ENCODE measurements at regions not wholly inside any gene's neighbourhood (a gene's known extent, or its start where the extent isn't known, plus 50 kb on each side); places are given as distances from the start of the nearest gene placed in this dataset.

DNA sequence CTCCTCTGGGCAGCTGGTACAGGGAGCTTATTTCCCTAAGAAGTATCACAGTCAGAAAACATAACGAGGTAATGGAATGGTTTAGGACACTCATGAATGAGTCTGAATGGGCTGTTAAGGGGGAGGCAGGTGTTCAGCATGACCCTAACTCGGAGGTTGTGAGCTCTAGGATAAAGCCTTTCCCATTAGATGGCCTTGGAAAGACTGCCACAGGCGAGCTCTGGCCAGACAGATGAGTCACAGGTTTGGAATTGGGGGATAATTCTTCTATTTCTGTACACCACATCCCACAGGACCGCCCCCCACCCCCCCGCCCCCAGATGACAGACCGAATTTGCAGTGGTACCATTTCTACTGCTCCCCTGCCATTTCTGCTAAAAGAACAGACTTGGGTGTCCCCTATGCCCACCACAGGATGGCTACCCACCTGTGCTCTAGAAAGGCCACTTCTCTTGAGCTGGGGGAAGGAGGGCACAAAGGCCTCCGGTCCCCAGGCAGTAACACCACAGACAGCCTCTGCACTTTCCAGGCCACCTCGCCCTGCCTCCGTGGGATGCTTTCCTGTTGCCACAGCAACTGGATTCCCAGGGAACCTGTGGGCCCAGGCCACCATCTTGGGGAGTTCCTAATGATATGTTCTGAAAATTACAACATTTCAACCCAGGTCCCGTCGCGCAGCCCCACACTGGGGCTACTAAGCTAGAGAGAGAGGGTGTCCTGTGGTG is 76.7 kb downstream of the TRIM29 start:
- TF ChIP-seq CTCF (conservative IDR thresholded peaks at IDR 0.05), result no peak
- Mint-ChIP-seq H3K4me1 (peaks cover 30% of the 10 kb centered on the region), H3K9me3 (no peaks in the 10 kb centered on the region), H3K27me3 (ENCODE audit: low read depth) (peaks cover 12% of the 10 kb centered on the region), H3K4me3 (no peak overlapping the region), H3K27ac (ENCODE audit: unreplicated experiment) (peak overlapping the region; percentile 84), H3K36me3 (ENCODE audit: low read depth) (no peaks in the 10 kb centered on the region)
- no peak for DNase-seq (ENCODE audit: low read depth, low spot score)

DNA sequence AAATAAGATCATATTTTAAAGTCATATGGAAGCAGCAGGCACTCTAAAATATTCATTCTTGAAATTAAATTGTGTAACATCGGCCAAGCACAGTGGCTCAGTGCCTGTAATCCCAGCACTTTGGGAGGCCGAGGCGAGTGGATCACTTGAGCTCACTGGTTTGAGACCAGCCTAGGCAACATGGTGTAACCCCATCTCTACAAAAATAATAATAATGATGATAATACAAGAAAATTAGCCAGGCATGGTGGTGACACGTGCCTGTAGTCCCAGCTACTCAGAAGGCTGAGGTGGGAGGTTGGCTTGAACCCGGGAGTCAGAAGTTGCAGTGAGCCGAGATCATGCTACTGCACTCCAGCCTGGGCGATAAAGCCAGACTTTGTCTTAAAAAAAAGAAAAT is 77.4 kb downstream of the TRIM29 start:
- no peak for DNase-seq (ENCODE audit: low read depth, low spot score)
- Mint-ChIP-seq H3K4me1 (peaks cover 37% of the 10 kb centered on the region), H3K27ac (ENCODE audit: unreplicated experiment) (no peak overlapping the region), H3K36me3 (ENCODE audit: low read depth) (no peaks in the 10 kb centered on the region), H3K9me3 (no peaks in the 10 kb centered on the region), H3K4me3 (no peak overlapping the region), H3K27me3 (ENCODE audit: low read depth) (peaks cover 10% of the 10 kb centered on the region)
- no peak for TF ChIP-seq CTCF (conservative IDR thresholded peaks at IDR 0.05)

DNA sequence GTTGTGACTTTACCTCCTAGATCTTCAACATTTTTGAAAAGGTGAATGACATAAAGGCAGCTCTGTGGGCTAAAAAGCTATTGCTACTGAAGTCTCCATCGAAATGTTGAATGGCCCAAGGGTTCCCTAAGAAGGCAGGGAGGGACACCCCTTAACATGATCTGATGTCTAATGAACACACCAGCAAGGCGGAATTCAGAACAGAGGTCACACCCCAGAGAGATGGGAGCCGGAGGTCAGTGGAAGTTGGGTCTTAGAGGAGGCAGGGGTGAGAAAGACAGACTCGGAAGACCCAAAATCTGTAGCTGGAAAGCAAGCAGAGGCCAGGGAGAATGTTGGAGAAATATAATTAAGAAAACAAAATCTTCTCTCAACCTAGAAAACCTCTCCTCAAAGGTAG is 79.0 kb downstream of the TRIM29 start:
- Mint-ChIP-seq H3K4me3 (no peak overlapping the region), H3K9me3 (no peaks in the 10 kb centered on the region)

DNA sequence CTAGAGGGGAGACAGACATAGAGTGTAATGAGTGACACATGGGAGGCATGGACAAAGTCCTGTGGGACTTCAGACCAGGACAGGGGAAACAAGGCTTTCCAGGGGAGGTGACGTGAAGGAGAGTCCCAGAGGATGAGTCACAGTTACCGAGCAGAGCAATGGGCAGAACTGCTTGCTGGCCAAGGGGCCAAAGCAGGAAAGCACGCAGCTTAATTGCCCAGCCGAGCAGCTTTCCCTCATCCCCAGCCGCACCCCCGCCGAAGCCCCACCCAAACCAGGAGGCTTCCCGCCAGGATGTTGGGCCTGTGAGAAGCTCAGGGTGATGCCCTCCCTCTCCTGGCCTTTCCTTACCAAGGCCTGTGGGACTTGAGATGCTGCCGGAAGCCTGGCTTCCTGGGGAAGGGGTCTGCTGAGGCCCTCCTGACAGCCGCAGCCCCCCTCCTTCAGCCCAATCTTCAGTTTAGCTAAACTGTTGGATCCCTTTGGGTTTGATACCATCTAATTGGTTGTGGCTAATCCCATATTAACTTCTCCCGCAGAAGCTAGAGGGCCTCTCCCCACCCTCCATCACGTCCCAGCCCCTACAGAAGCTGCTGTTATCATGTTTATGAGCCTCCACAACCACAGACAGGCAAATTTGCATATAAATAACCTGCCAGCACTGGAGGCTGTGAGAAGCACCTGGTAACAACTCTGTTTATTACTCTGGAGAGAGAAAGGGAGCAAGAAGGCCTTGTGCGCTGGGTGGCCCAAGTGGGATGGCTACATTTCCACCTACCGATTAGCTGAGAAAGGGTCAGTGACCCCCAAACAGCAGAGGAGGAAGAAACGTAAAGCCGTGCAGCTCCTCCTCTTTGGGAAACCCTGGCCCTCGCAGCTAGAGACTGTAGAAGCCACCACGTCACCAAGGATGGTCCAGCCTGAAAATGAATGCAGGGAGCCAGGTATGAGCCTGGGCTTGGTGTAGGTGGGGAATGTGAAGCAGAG is 80.0 kb downstream of the TRIM29 start:
- H3K27me3 Mint-ChIP-seq (ENCODE audit: low read depth), result peaks cover 5% of the 10 kb centered on the region
- H3K4me1 Mint-ChIP-seq, result peaks cover 40% of the 10 kb centered on the region
- DNase-seq (ENCODE audit: low read depth, low spot score), result no peak
- TF ChIP-seq CTCF (conservative IDR thresholded peaks at IDR 0.05), result no peak
- H3K9me3 Mint-ChIP-seq, result peaks cover 6% of the 10 kb centered on the region
- H3K4me3 Mint-ChIP-seq, result no peak overlapping the region
- no peaks in the 10 kb centered on the region for H3K36me3 Mint-ChIP-seq (ENCODE audit: low read depth)
- no peak overlapping the region for H3K27ac Mint-ChIP-seq (ENCODE audit: unreplicated experiment)

More for the DNA sequence above, 79.0 kb downstream of the TRIM29 start:
- Mint-ChIP-seq H3K4me1 (peaks cover 40% of the 10 kb centered on the region), H3K36me3 (ENCODE audit: low read depth) (no peaks in the 10 kb centered on the region), H3K27ac (ENCODE audit: unreplicated experiment) (no peak overlapping the region), H3K27me3 (ENCODE audit: low read depth) (peaks cover 5% of the 10 kb centered on the region)
- TF ChIP-seq CTCF (conservative IDR thresholded peaks at IDR 0.05), result no peak
- DNase-seq (ENCODE audit: low read depth, low spot score), result no peak

DNA sequence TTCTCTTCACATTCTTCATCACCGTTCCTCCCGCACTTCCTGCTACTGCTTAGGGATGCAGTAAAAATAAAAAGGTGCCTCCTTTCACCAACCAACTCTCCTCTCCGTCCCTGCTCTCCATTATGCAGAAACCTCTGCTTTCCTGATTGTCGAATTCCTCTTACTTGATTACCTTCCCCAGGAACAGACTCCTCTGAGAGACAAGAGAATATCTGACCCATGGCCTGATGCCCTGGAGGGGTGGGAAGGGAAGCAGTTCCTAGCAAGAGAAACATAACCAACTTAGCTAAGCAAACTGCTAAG is 80.9 kb downstream of the TRIM29 start:
- H3K27me3 Mint-ChIP-seq (ENCODE audit: low read depth), result peaks cover 5% of the 10 kb centered on the region
- peak overlapping the region; percentile 78 for H3K27ac Mint-ChIP-seq (ENCODE audit: unreplicated experiment)
- H3K4me1 Mint-ChIP-seq, result peaks cover 36% of the 10 kb centered on the region
- no peak for DNase-seq (ENCODE audit: low read depth, low spot score)
- peaks cover 9% of the 10 kb centered on the region for H3K9me3 Mint-ChIP-seq
- H3K36me3 Mint-ChIP-seq (ENCODE audit: low read depth), result no peaks in the 10 kb centered on the region
- no peak overlapping the region for H3K4me3 Mint-ChIP-seq
- TF ChIP-seq CTCF (conservative IDR thresholded peaks at IDR 0.05), result no peak
